Activated CD8-positive, alpha-beta memory T cell treated with anti-CD3 and anti-CD28 coated beads, Interleukin-2, amount 50 U/mL, for 1 hour (primary cell): ENCODE measurements at regions not wholly inside any gene's neighbourhood (a gene's known extent, or its start where the extent isn't known, plus 50 kb on each side); places are given as distances from the start of the nearest gene placed in this dataset.

Experiments
- DNase-seq: peaks from one replicate; pipeline ENCODE4 v3.0.0-alpha.2; 2020; ENCODE audit errors: extremely low read depth

GRCh38 chr2:196356332-196356731 is 185.0 kb upstream of the STK17B start:
- DNase-seq: no peak

GRCh38 chr2:196360650-196361049 is 189.3 kb upstream of the STK17B start:
- DNase-seq: no peak

GRCh38 chr2:196361606-196362326 is 190.4 kb upstream of the STK17B start:
- no peak for DNase-seq

GRCh38 chr2:196362973-196363549 is 191.7 kb upstream of the STK17B start:
- no peak for DNase-seq

- DNase-seq: no peak
These were observed 193.8 kb upstream of the STK17B start for GRCh38 chr2:196365145-196365544.

- DNase-seq: no peak
These were observed 194.5 kb upstream of the STK17B start for GRCh38 chr2:196365923-196366322.

GRCh38 chr2:196367633-196368032 is 196.3 kb upstream of the STK17B start:
- DNase-seq: no peak

- DNase-seq: no peak
These were observed 197.3 kb upstream of the STK17B start for GRCh38 chr2:196368546-196369225.

- no peak for DNase-seq
These were observed 198.6 kb upstream of the STK17B start for GRCh38 chr2:196369967-196370366.

- no peak for DNase-seq
These were observed 199.0 kb upstream of the STK17B start for GRCh38 chr2:196370381-196370780.

GRCh38 chr2:196372276-196372809 is 201.0 kb upstream of the STK17B start:
- DNase-seq: no peak

GRCh38 chr2:196372811-196373664 is 201.7 kb upstream of the STK17B start:
- DNase-seq: no peak

- DNase-seq: no peak
These were observed 205.9 kb upstream of the STK17B start for GRCh38 chr2:196376984-196377877.

GRCh38 chr2:196379600-196379999 is 208.2 kb upstream of the STK17B start:
- no peak for DNase-seq

- DNase-seq: no peak
These were observed 208.7 kb upstream of the STK17B start for GRCh38 chr2:196380098-196380497.

- no peak for DNase-seq
These were observed 209.2 kb upstream of the STK17B start for GRCh38 chr2:196380575-196380974.

GRCh38 chr2:196381464-196381863 is 210.1 kb upstream of the STK17B start:
- DNase-seq: no peak

- no peak for DNase-seq
These were observed 212.4 kb upstream of the STK17B start for GRCh38 chr2:196383799-196384198.

GRCh38 chr2:196384729-196385128 is 213.4 kb upstream of the STK17B start:
- no peak for DNase-seq

GRCh38 chr2:196389670-196390069 is 218.3 kb upstream of the STK17B start:
- no peak for DNase-seq
